Astrocyte (in vitro differentiated cells and primary cell): ENCODE measurements at regions not wholly inside any gene's neighbourhood (a gene's known extent, or its start where the extent isn't known, plus 50 kb on each side); places are given as distances from the start of the nearest gene placed in this dataset.

Source experiments
- DNase-seq: peaks from one replicate; pipeline ENCODE4 v3.0.0-alpha.2; 2010; ENCODE audit warnings: low read depth
- FAIRE-seq: peaks from 2 replicates; lab custom pipeline; 2011; peaks lifted over from hg19 to GRCh38; lab: Jason Lieb, UNC
- H2AFZ ChIP-seq: 2 replicates; pipeline ENCODE4 v1.6.0; 2012; ENCODE audit warnings: low read depth, low read length, inconsistent platforms
- H3K27ac ChIP-seq: 2 replicates; pipeline ENCODE4 v1.5.1; 2011; ENCODE audit warnings: low read depth, low read length, inconsistent platforms
- H3K27me3 ChIP-seq: 2 replicates; pipeline ENCODE4 v1.6.0; 2011; ENCODE audit warnings: low read length, inconsistent platforms; ENCODE audit not compliant: insufficient read depth
- H3K36me3 ChIP-seq: 2 replicates; pipeline ENCODE4 v1.5.1; 2011; ENCODE audit warnings: low read length, inconsistent platforms; ENCODE audit not compliant: insufficient read depth
- H3K4me1 ChIP-seq: 2 replicates; pipeline ENCODE4 v1.5.1; 2011; ENCODE audit warnings: low read length, inconsistent platforms; ENCODE audit not compliant: insufficient read depth
- H3K4me2 ChIP-seq: 2 replicates; pipeline ENCODE4 v1.6.0; 2012; ENCODE audit warnings: low read length, inconsistent platforms
- H3K4me3 ChIP-seq: 2 replicates; pipeline ENCODE4 v1.5.1; 2011; ENCODE audit warnings: low read depth, mild to moderate bottlenecking, low read length, inconsistent platforms; ENCODE audit not compliant: insufficient read depth
- H3K79me2 ChIP-seq: 2 replicates; pipeline ENCODE4 v1.6.0; 2012; ENCODE audit warnings: mild to moderate bottlenecking, low read length, inconsistent platforms; ENCODE audit not compliant: insufficient read depth
- H3K9ac ChIP-seq: 2 replicates; pipeline ENCODE4 v1.6.0; 2012; ENCODE audit warnings: mild to moderate bottlenecking, low read length, inconsistent platforms
- H3K9me3 ChIP-seq: 2 replicates; pipeline ENCODE4 v1.5.1; 2012; ENCODE audit warnings: low read depth, mild to moderate bottlenecking, low read length, inconsistent platforms; ENCODE audit not compliant: insufficient read depth
- H4K20me1 ChIP-seq: 2 replicates; pipeline ENCODE4 v1.6.0; 2012; ENCODE audit warnings: low read length, inconsistent platforms; ENCODE audit not compliant: insufficient read depth
- H3K27ac Mint-ChIP-seq: one replicate; pipeline ENCODE4 v1.8.0; 2021; ENCODE audit warnings: mild to moderate bottlenecking, mixed read lengths; ENCODE audit not compliant: unreplicated experiment
- H3K27me3 Mint-ChIP-seq: one replicate; pipeline ENCODE4 v1.8.0; 2021; ENCODE audit warnings: low read depth, mixed read lengths; ENCODE audit not compliant: unreplicated experiment
- H3K36me3 Mint-ChIP-seq: one replicate; pipeline ENCODE4 v1.8.0; 2021; ENCODE audit warnings: low read depth, mixed read lengths; ENCODE audit not compliant: unreplicated experiment
- H3K4me1 Mint-ChIP-seq: one replicate; pipeline ENCODE4 v1.8.0; 2021; ENCODE audit warnings: low read depth, mixed read lengths; ENCODE audit not compliant: unreplicated experiment
- H3K4me3 Mint-ChIP-seq: one replicate; pipeline ENCODE4 v1.8.0; 2021; ENCODE audit warnings: mild to moderate bottlenecking, moderate library complexity, mixed read lengths; ENCODE audit not compliant: unreplicated experiment
- H3K9me3 Mint-ChIP-seq: one replicate; pipeline ENCODE4 v1.8.0; 2021; ENCODE audit warnings: mild to moderate bottlenecking, mixed read lengths; ENCODE audit not compliant: unreplicated experiment
- CTCF ChIP-seq: IDR thresholded peaks from 2 replicates; pipeline ENCODE4 v1.5.1; 2011; ENCODE audit warnings: low read depth, mild to moderate bottlenecking, inconsistent platforms, low read length, moderate library complexity; ENCODE audit not compliant: insufficient read depth
- EZH2 ChIP-seq: IDR thresholded peaks from 2 replicates; pipeline ENCODE4 v1.6.1; 2012; ENCODE audit warnings: mild to moderate bottlenecking, low read length, inconsistent platforms; ENCODE audit not compliant: insufficient read depth

DNA sequence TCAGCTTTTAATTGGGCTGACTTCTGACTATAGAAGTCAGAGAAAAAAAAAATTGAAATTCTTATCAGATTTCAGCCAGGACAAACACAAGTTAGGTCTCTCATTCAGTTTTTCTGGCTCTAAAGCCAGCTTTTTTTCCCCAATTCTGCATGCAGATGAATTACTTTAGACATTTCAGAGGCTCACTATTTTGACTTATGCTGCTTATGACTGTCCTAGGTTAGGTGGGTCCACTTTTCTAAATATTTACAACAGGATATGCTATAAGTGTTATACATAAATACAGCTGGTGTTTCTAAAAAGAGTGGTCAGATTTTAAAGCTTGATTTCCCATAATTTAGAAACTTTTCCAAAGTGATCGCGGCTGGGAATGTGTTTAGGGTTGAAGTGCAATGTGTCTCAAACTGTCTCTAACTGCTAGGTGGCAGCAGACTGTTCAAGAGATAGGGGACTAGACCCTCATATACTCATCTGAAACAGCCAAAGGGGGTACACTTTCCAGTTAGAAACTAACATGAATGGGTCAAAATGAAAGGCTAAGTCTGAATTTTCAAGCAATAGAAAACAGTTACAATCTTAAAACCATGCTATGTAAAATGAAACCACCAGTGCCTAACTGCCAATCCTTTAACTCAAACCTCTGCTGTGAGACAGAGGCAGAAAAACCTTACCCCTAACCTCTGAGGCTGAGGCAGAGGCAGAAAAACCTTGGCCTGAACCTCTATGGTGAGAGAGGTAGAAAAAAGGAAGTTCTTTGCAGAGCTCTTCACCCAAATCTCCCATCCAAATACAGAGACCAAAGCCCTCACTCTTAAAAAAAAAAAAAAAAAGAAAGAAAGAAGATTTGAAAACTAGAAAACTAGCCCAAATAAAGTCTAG, 596.0 kb downstream of the NTRK3 start:
- Mint-ChIP-seq H3K9me3 (no peaks in the 10 kb centered on the region), H3K27ac (no peak overlapping the region)

GRCh38 chr15:87656372-87656771, 600.2 kb downstream of the NTRK3 start:
- Histone ChIP-seq H3K9me3 (no peaks in the 10 kb centered on the region), H3K9ac (no peak overlapping the region), H2AFZ (no peak overlapping the region), H4K20me1 (no peaks in the 10 kb centered on the region), H3K79me2 (no peaks in the 10 kb centered on the region), H3K4me1 (no peaks in the 10 kb centered on the region), H3K27ac (no peak overlapping the region), H3K4me2 (no peak overlapping the region), H3K36me3 (no peaks in the 10 kb centered on the region), H3K27me3 (no peaks in the 10 kb centered on the region), H3K4me3 (no peak overlapping the region)
- TF ChIP-seq CTCF (no peak), EZH2 (no peak)
- Mint-ChIP-seq H3K27ac (no peak overlapping the region), H3K36me3 (peaks cover 3% of the 10 kb centered on the region), H3K4me1 (peaks cover 6% of the 10 kb centered on the region), H3K27me3 (peaks cover 6% of the 10 kb centered on the region), H3K9me3 (no peaks in the 10 kb centered on the region), H3K4me3 (no peak overlapping the region)
- FAIRE-seq (no peak), DNase-seq (no peak)

More for the DNA sequence above, 596.0 kb downstream of the NTRK3 start:
- Histone ChIP-seq H3K36me3 (no peaks in the 10 kb centered on the region), H4K20me1 (no peaks in the 10 kb centered on the region), H2AFZ (peak overlapping the region; percentile 4), H3K79me2 (no peaks in the 10 kb centered on the region), H3K9me3 (no peaks in the 10 kb centered on the region), H3K4me1 (no peaks in the 10 kb centered on the region), H3K27me3 (no peaks in the 10 kb centered on the region), H3K9ac (no peak overlapping the region), H3K27ac (no peak overlapping the region), H3K4me2 (no peak overlapping the region), H3K4me3 (no peak overlapping the region)
- DNase-seq (no peak), FAIRE-seq (no peak)
- H3K4me3 Mint-ChIP-seq: no peak overlapping the region
- TF ChIP-seq CTCF (peak; percentile 7), EZH2 (no peak)
- no peaks in the 10 kb centered on the region for H3K27me3 Mint-ChIP-seq
- peaks cover 13% of the 10 kb centered on the region for H3K4me1 Mint-ChIP-seq
- H3K36me3 Mint-ChIP-seq: no peaks in the 10 kb centered on the region

DNA sequence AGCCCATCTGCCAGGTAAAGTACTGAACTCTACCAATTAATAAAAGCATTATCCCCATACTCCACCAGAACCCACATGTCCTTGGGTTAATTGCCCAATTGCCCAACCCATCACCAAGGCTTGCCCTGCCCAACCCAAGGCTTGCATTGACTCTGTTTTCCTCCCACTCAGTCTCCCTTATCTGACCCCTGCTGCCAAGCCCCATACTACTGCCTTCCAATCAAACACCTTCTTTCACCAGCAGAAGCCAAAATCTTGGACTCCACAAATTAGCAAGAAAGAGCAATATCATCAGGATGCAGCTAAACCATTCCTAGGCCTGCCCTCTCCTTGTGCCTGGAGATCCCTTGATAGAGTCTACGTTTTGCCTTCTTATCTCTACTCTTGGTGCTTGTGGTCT, 602.9 kb downstream of the NTRK3 start:
- Histone ChIP-seq H3K9ac (no peak overlapping the region), H3K79me2 (no peaks in the 10 kb centered on the region), H3K4me3 (no peak overlapping the region), H4K20me1 (no peaks in the 10 kb centered on the region), H3K36me3 (no peaks in the 10 kb centered on the region), H3K27ac (no peak overlapping the region), H3K27me3 (no peaks in the 10 kb centered on the region), H2AFZ (no peak overlapping the region), H3K4me2 (no peak overlapping the region), H3K4me1 (no peaks in the 10 kb centered on the region), H3K9me3 (no peaks in the 10 kb centered on the region)
- Mint-ChIP-seq H3K4me1 (peaks cover 2% of the 10 kb centered on the region), H3K27ac (no peak overlapping the region), H3K4me3 (no peak overlapping the region), H3K36me3 (peaks cover 3% of the 10 kb centered on the region), H3K27me3 (peaks cover 6% of the 10 kb centered on the region), H3K9me3 (no peaks in the 10 kb centered on the region)
- TF ChIP-seq EZH2 (no peak), CTCF (no peak)
- DNase-seq: no peak
- no peak for FAIRE-seq
